ENCODE measurements at regions not wholly inside any gene's neighbourhood (a gene's known extent, or its start where the extent isn't known, plus 50 kb on each side); places are given as distances from the start of the nearest gene placed in this dataset.

GRCh38 chr10:118939211-118940007 lies 90.1 kb upstream of the NANOS1 start:
- no peaks in the 10 kb centered on the region for H3K36me3 ChIP-seq (replicated peaks in 1 of 2; ENCODE audit: control insufficient read depth in 1 of 2, insufficient read depth in 2 of 2, low read length in 1 of 2)
- no peak overlapping the region for H2AFZ ChIP-seq (ENCODE audit: low read depth)
- no peak overlapping the region for H3K27ac ChIP-seq (ENCODE audit: low read depth in 2 of 2, low read length in 1 of 2)
- no peaks in the 10 kb centered on the region for H3F3A ChIP-seq (replicated peaks; ENCODE audit: insufficient read depth)
- TF ChIP-seq FOXJ3 (CRISPR knock-in tag; IDR thresholded peaks at IDR 0.05) = no peak
- no peak for TF ChIP-seq FOXM1 (IDR thresholded peaks at IDR 0.05; ENCODE audit: low read depth)
- TF ChIP-seq RAD21 (IDR thresholded peaks at IDR 0.05; ENCODE audit: low read length) = no peak
- TF ChIP-seq ELF1 (IDR thresholded peaks at IDR 0.05) = no peak
- TF ChIP-seq, protein P1, sequence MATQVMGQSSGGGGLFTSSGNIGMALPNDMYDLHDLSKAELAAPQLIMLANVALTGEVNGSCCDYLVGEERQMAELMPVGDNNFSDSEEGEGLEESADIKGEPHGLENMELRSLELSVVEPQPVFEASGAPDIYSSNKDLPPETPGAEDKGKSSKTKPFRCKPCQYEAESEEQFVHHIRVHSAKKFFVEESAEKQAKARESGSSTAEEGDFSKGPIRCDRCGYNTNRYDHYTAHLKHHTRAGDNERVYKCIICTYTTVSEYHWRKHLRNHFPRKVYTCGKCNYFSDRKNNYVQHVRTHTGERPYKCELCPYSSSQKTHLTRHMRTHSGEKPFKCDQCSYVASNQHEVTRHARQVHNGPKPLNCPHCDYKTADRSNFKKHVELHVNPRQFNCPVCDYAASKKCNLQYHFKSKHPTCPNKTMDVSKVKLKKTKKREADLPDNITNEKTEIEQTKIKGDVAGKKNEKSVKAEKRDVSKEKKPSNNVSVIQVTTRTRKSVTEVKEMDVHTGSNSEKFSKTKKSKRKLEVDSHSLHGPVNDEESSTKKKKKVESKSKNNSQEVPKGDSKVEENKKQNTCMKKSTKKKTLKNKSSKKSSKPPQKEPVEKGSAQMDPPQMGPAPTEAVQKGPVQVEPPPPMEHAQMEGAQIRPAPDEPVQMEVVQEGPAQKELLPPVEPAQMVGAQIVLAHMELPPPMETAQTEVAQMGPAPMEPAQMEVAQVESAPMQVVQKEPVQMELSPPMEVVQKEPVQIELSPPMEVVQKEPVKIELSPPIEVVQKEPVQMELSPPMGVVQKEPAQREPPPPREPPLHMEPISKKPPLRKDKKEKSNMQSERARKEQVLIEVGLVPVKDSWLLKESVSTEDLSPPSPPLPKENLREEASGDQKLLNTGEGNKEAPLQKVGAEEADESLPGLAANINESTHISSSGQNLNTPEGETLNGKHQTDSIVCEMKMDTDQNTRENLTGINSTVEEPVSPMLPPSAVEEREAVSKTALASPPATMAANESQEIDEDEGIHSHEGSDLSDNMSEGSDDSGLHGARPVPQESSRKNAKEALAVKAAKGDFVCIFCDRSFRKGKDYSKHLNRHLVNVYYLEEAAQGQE (IDR thresholded peaks at IDR 0.05; ENCODE audit: low read depth, low read length) = no peak
- no peak for TF ChIP-seq SMC3 (IDR thresholded peaks at IDR 0.05; ENCODE audit: low read depth, low read length)
- TF ChIP-seq NRF1 (IDR thresholded peaks at IDR 0.05; ENCODE audit: low read depth, low read length) = no peak
- no peak for TF ChIP-seq JUND (IDR thresholded peaks at IDR 0.05)
- no peak for TF ChIP-seq RCOR1 (IDR thresholded peaks at IDR 0.05; ENCODE audit: low read length)
- TF ChIP-seq POLR2AphosphoS5 (IDR thresholded peaks at IDR 0.05; ENCODE audit: low read depth, low read length) = no peak
- TF ChIP-seq IRF3 (IDR thresholded peaks at IDR 0.05; ENCODE audit: low read depth, low read length) = no peak
- no peak for TF ChIP-seq CHD2 (IDR thresholded peaks at IDR 0.05; ENCODE audit: low read length, partially characterized antibody)
- TF ChIP-seq USF1 (IDR thresholded peaks at IDR 0.05; ENCODE audit: borderline replicate concordance, low read depth) = no peak
- no peak for TF ChIP-seq GABPA (IDR thresholded peaks at IDR 0.05; ENCODE audit: low read depth)
- no peaks in the 10 kb centered on the region for H3K79me2 ChIP-seq (ENCODE audit: insufficient read depth)
- 0 out of 2 replicates have a peak, but pooled peaks cover 4% of the 10 kb centered on the region for H3K9me2 ChIP-seq
- WGBS (ENCODE audit: low lambda C conversion rate) = 57% methylated on average over 7 of the region's 7 CpGs
- POLR2A ChIA-PET = no interaction called here
- H3K4me3 ChIP-seq (ENCODE audit: low read depth in 2 of 2, low read length in 1 of 2) = no peak overlapping the region
- no peak overlapping the region for H3K9ac ChIP-seq
- no peaks in the 10 kb centered on the region for H3K4me1 ChIP-seq (ENCODE audit: control insufficient read depth in 1 of 2, insufficient read depth in 2 of 2, low read depth in 1 of 2, low read length in 1 of 2)
- CTCF ChIA-PET = interaction anchor here (1.3 kb wide), 1 partner anchor 90 kb away, joined by 3 read pairs; no protein-coding TSS in a partner anchor
- H3K27me3 ChIP-seq (ENCODE audit: insufficient read depth) = no peaks in the 10 kb centered on the region
- H4K20me1 ChIP-seq (ENCODE audit: insufficient read depth) = no peaks in the 10 kb centered on the region
- no peak overlapping the region for H3K4me2 ChIP-seq
- DNase-seq = no peak
- no peaks in the 10 kb centered on the region for H3K9me3 ChIP-seq
